ENCODE measurements at regions not wholly inside any gene's neighbourhood (a gene's known extent, or its start where the extent isn't known, plus 50 kb on each side); places are given as distances from the start of the nearest gene placed in this dataset.

DNA sequence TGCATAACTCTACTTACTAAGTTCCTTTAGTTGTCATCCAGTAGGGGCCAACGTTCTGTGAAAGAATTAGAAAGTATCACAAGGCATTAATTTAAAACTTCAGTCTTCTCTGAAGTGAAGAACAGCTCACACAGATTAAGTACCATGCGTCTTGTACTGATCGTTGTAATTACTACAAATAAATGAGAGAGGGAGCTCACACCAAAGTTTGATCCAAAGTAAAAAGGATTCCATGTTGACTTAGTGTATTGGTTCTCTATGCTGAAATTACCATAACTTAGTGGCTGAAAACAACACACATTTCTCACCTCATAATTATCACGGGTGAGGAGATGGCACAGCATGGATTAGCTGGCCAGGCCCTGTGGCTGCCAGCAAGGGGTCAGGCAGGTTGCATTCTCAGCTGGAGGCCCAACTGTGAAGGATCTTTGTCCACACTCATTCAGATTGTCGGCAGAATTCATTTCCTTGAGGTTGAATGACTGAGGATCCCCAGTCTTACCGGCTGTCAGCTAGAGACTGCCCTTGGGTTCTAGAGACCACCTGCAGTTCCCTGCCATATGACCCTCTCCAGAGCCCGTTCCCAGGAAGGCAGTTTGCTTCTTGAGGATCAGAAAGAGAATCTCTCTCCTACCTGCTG, 169.1 kb downstream of the YTHDC2 start:
- Mint-ChIP-seq H3K36me3 (ENCODE audit: low read depth) (no peaks in the 10 kb centered on the region), H3K4me1 (ENCODE audit: low read depth) (no peaks in the 10 kb centered on the region; the same call in 1 of the 2 replicates), H3K4me3 (no peak overlapping the region), H3K27me3 (ENCODE audit: insufficient read depth) (peaks cover 4% of the 10 kb centered on the region), H3K9me3 (no peaks in the 10 kb centered on the region), H3K27ac (no peak overlapping the region)
- TF ChIP-seq, protein P1, sequence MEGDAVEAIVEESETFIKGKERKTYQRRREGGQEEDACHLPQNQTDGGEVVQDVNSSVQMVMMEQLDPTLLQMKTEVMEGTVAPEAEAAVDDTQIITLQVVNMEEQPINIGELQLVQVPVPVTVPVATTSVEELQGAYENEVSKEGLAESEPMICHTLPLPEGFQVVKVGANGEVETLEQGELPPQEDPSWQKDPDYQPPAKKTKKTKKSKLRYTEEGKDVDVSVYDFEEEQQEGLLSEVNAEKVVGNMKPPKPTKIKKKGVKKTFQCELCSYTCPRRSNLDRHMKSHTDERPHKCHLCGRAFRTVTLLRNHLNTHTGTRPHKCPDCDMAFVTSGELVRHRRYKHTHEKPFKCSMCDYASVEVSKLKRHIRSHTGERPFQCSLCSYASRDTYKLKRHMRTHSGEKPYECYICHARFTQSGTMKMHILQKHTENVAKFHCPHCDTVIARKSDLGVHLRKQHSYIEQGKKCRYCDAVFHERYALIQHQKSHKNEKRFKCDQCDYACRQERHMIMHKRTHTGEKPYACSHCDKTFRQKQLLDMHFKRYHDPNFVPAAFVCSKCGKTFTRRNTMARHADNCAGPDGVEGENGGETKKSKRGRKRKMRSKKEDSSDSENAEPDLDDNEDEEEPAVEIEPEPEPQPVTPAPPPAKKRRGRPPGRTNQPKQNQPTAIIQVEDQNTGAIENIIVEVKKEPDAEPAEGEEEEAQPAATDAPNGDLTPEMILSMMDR (IDR thresholded peaks at IDR 0.05) = peak; percentile 46
- no peak for DNase-seq

DNA sequence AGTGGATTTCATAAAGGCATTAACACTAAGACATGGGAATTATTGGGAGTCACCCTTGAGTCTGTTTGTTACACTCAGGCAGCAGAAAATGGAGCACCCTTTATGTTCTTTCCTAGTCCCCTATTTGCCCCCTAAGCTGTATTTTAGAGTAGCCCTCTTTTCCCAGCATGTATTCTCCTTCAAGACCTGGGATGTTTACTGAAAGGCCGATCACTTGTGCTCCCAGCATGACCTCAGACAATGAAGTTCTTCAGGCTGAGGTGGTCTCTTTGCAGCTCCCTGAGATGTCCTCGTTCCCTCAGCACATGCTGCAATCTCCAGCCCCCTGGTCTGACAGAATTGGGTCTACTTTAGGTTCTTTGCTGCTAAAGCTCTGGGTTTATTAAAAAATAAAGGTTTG, 169.7 kb downstream of the YTHDC2 start:
- Mint-ChIP-seq H3K27me3 (ENCODE audit: insufficient read depth) (peaks cover 4% of the 10 kb centered on the region), H3K4me3 (no peak overlapping the region), H3K9me3 (no peaks in the 10 kb centered on the region), H3K4me1 (ENCODE audit: low read depth) (no peaks in the 10 kb centered on the region), H3K27ac (no peak overlapping the region), H3K36me3 (ENCODE audit: low read depth) (no peaks in the 10 kb centered on the region)
- TF ChIP-seq, protein P1 (IDR thresholded peaks at IDR 0.05) = no peak
- DNase-seq = no peak

- Mint-ChIP-seq H3K36me3 (ENCODE audit: low read depth) (no peaks in the 10 kb centered on the region), H3K27ac (no peak overlapping the region), H3K4me3 (no peak overlapping the region), H3K27me3 (ENCODE audit: insufficient read depth) (peaks cover 4% of the 10 kb centered on the region), H3K4me1 (ENCODE audit: low read depth) (no peaks in the 10 kb centered on the region), H3K9me3 (no peaks in the 10 kb centered on the region)
- DNase-seq = no peak
- TF ChIP-seq, protein P1 (IDR thresholded peaks at IDR 0.05) = no peak
These were observed 173.1 kb downstream of the YTHDC2 start for GRCh38 chr5:113686599-113686998.

- Mint-ChIP-seq H3K4me1 (ENCODE audit: low read depth) (no peaks in the 10 kb centered on the region), H3K4me3 (no peak overlapping the region), H3K27ac (no peak overlapping the region), H3K9me3 (no peaks in the 10 kb centered on the region), H3K27me3 (ENCODE audit: insufficient read depth) (peaks cover 9% of the 10 kb centered on the region), H3K36me3 (ENCODE audit: low read depth) (no peaks in the 10 kb centered on the region)
- TF ChIP-seq, protein P1 (IDR thresholded peaks at IDR 0.05) = no peak
- no peak for DNase-seq
These were observed 176.2 kb downstream of the YTHDC2 start for GRCh38 chr5:113689647-113690046.

DNA sequence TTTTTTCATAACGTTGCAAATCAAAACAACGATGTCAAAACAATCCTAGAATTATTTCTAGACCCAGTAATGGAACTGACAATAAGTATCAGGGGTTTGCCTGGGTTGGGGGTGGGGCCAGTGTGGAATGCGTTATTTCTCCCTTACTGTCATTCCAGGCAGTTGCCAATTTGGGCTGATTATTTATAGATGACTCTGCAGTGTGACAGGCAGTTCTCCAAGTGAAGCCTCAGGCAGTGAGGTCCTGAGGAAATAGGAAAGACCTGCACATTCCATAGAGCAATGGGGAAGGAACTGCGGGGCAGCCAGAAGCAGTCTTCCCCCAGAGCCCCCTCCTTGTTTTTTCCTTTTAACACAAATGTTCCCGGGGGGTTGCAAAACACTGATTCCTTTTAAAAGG, 179.0 kb downstream of the YTHDC2 start:
- TF ChIP-seq, protein P1 (IDR thresholded peaks at IDR 0.05) = no peak
- Mint-ChIP-seq H3K36me3 (ENCODE audit: low read depth) (no peaks in the 10 kb centered on the region), H3K27me3 (ENCODE audit: insufficient read depth) (peaks cover 7% of the 10 kb centered on the region; the same call in 1 of the 2 replicates), H3K9me3 (no peaks in the 10 kb centered on the region), H3K27ac (no peak overlapping the region), H3K4me1 (ENCODE audit: low read depth) (no peaks in the 10 kb centered on the region), H3K4me3 (no peak overlapping the region)
- DNase-seq = no peak
